ENCODE measurements at regions not wholly inside any gene's neighbourhood (a gene's known extent, or its start where the extent isn't known, plus 50 kb on each side); places are given as distances from the start of the nearest gene placed in this dataset.
"Not testable (repeated sequence)": the region's sequence is repeated elsewhere in the genome, so short reads cannot be mapped to it uniquely, and the experiment has no call there.

- in situ Hi-C loops (cut with MboI; ENCODE audit: low sequenced_read_pairs): no loop called here
Measured at GRCh38 chr10:64528294-64529002, 1007.2 kb downstream of the REEP3 start.

- in situ Hi-C loops (cut with MboI; ENCODE audit: low sequenced_read_pairs): no loop called here
Measured at GRCh38 chr10:64529003-64529350, 1007.8 kb downstream of the REEP3 start.

GRCh38 chr10:64534616-64535015 is 1013.4 kb downstream of the REEP3 start:
- in situ Hi-C loops (cut with MboI; ENCODE audit: low sequenced_read_pairs): no loop called here

GRCh38 chr10:64535131-64535867 is 1014.1 kb downstream of the REEP3 start:
- in situ Hi-C loops (cut with MboI; ENCODE audit: low sequenced_read_pairs): no loop called here

DNA sequence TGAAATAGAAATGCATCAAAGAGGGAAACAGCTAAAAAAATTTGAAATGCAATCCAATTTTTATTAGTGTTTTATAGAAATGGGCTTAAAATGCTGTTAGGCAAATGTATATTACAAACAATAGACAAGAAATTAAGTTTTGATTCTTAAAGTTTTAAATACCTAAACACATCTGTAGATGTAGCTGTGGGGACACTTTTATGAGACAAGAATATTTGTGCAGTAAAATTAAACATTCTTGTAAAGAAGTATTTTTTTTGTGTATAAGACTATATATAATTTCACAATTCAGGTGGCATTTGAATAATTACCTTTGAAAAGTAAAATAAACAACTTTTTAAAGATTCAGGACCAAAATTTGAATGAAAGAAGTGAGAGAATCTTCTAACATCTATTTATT is 1015.9 kb downstream of the REEP3 start:
- in situ Hi-C loops (cut with MboI; ENCODE audit: low sequenced_read_pairs): no loop called here

GRCh38 chr10:64537928-64538327 is 1016.7 kb downstream of the REEP3 start:
- in situ Hi-C loops (cut with MboI; ENCODE audit: low sequenced_read_pairs): no loop called here

GRCh38 chr10:64546073-64546472 is 1024.9 kb downstream of the REEP3 start:
- in situ Hi-C loops (cut with MboI; ENCODE audit: low sequenced_read_pairs): no loop called here

GRCh38 chr10:64547168-64547567 is 1026.0 kb downstream of the REEP3 start:
- in situ Hi-C loops (cut with MboI; ENCODE audit: low sequenced_read_pairs): no loop called here

DNA sequence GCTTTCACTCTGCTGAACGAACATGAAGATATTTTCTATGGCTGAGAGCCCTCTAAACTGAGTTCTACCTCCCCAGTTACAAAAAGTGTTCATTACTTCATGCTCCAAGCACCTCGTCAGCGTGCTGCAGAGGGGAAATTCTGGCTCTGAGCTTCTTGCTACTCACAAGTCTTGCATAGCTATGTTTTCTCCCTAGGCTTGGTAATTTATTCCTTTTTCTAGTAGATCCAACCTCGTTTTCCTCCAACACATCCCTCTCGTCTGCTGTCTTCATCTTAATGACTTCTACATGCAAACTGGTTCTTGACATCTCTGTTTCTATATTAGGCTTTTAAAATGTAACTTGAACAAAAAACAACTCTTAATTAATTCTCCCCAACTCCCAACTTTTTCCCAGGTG is 1034.5 kb downstream of the REEP3 start:
- in situ Hi-C loops (cut with MboI; ENCODE audit: low sequenced_read_pairs): no loop called here

DNA sequence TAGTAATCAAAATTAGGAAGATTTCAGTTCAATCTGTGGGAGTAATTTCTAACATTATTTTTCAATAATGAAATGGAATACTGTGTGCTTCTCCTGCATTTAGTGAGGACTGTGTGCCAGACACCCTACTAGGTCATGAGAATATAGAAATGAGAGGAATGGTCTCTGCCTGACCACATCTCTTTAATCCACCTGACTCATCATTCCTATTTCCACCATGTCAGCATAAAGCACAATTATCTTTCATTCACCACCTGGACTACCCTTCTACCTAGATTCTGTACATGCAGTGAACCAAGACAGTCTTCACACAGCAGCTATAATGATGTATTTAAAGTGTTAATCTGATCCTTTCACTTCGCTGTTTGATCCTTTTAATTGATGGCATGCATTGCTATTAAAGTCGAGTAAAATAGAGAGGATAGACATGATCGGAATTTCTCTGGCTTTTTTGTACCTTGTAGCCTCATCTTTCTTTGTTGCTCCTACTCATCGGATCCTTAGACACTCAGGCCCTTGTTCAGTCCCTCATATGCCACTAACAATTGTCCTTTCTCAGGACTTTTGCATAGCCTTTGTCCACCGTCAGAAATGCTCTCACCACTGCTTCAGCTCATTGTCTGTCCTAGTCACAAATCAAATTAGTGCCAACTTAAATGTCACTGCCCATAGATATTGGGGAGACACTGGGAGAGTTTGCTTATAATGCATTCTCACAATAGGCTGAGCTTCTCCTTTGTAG is 1037.1 kb downstream of the REEP3 start:
- in situ Hi-C loops (cut with MboI; ENCODE audit: low sequenced_read_pairs): no loop called here

DNA sequence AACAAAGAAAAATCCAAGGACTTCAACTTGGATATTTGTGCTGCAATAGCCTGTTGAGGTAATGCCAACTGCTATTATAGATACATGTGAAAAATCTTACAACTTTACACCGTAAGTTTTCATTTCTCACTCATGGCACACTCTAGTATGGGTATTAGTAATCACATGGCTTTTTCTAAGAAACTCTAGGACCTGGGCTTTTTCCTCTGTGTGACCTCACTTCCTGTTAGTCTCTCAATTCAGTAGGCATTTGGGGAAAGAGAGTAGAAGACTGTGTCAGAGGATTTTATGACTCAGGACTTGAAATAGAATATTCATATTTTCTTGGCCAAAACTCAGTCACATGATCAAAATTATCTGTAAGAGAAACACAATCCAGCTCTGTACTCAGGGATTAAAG is 1049.9 kb downstream of the REEP3 start:
- in situ Hi-C loops (cut with MboI; ENCODE audit: low sequenced_read_pairs): no loop called here

DNA sequence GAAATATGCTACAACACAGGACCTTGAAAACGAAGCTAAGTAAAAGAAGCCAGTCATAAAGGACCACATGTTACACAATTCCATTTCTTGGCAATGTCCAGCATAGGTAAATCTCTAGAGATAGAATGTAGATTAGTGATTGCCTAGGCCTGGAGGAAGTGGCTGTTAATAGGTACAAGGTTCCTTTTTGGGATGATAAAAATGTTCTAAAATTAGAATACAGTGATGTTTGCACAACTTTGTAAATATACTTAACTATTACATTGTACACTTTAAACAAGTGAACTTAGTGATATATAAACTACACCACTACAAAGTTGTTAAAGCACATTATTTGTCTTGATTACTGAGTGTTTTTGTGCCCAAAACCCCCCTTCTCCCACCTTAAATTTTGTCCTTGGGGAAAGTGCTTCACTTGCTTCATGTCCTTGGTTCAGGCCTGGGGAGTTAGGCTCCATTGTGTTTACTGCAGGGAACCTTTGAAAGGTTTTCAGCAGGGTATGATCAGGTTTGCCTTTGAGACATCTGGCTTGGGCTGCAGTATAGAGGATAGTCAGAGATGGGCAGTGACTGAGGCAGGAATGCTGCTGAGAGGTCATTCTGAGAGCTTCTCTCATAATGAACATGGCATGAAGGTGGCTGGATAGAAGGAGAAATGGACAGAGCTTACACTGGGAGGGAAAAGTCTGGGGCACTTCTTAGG is 1052.6 kb downstream of the REEP3 start:
- in situ Hi-C loops (cut with MboI; ENCODE audit: low sequenced_read_pairs): no loop called here

GRCh38 chr10:64574371-64574770 is 1053.2 kb downstream of the REEP3 start:
- in situ Hi-C loops (cut with MboI; ENCODE audit: low sequenced_read_pairs): no loop called here

DNA sequence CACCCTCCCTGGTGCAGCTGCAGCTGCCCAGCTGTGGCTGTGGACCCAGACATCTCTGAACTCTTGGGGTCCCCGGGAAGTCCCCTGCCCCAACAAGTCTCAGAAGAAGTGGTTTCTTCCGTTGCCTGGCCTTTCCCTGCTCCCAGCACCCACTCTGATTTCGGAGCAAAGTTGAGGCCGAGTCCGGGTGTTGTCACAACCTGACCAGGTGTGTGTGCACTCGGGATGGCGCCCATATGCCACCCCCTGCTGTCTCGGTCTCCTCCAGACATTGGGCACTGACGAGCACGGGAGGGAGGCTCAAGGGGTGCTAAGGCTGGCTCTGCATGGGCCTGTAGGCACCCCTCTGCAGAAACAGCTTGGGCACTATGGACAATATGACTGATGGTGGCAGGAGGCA is 1055.3 kb downstream of the REEP3 start:
- in situ Hi-C loops (cut with MboI; ENCODE audit: low sequenced_read_pairs): no loop called here

DNA sequence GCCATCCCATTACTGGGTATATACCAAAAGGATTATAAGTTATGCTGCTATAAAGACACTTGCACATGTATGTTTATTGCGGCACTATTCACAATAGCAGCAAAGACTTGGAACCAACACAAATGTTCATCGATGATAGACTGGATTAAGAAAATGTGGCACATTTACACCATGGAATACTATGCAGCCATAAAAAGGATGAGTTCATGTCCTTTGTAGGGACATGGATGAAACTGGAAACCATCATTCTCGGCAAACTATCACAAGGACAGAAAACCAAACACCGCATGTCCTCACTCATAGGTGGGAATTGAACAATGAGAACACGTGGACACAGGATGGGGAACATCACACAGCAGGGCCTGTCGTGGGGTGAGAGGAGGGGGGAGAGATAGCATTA is 1057.6 kb downstream of the REEP3 start:
- in situ Hi-C loops (cut with MboI; ENCODE audit: low sequenced_read_pairs): not testable (repeated sequence)

DNA sequence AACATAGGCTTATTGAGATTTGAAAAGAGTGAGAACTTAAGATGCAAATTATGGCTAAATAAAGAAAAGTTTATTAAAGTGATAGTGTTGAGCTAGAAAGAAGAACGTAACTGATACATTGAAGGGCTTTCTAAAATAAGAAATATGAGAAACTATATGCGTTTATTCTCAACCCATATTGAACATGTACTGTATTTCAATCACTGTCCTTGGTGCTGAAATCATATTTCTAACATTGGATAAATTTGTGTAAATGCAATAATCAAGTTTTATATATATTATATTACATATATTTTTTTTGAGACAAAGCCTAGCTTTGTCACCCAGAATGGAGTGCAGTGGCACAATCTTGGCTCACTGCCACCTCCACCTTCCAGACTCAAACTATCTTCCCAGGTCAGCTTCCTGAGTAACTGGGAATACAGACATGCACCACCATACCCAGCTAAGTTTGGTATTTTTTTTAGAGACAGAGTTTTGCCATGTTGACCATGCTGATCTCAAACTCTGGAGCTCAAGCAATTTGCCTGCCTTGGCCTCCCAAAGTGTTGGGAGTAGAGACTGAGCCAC is 1065.8 kb downstream of the REEP3 start:
- in situ Hi-C loops (cut with MboI; ENCODE audit: low sequenced_read_pairs): no loop called here

DNA sequence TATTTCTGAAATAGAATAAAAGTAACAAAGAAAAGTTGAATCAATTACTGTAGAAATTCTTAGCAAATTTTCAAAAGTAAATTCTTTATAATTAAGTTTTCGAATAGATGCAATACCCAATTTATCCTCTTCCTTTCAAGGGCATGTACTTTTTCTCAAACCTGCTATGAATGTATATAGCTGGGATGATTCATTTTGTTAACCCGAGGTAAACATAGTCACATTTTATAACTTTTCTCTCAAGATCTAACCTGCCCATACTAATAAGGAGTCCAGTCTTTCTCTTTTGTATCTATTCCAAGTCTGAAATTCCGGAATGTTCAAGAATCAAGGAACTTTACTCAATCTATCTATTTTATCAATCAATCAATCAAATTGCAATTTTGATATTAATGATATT is 1072.9 kb downstream of the REEP3 start:
- in situ Hi-C loops (cut with MboI; ENCODE audit: low sequenced_read_pairs): no loop called here

DNA sequence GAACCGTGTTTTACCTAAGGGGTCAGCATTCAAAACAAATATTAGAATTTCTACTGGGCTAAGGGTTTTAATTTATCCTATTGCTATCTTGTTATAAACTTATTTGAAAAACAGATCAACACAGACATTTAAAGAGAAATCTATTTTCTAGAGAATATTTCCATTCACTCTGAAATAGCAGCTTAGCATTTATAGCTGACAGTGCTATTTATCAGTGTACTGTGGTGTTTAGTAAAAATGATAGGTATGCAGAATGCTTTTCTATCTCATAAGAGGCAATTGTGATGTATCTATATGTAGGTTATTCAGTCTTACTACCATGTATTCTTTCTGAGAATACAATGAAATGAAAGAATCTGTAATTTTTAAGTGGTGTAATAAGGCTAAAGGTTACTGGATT is 1077.4 kb downstream of the REEP3 start:
- in situ Hi-C loops (cut with MboI; ENCODE audit: low sequenced_read_pairs): no loop called here

DNA sequence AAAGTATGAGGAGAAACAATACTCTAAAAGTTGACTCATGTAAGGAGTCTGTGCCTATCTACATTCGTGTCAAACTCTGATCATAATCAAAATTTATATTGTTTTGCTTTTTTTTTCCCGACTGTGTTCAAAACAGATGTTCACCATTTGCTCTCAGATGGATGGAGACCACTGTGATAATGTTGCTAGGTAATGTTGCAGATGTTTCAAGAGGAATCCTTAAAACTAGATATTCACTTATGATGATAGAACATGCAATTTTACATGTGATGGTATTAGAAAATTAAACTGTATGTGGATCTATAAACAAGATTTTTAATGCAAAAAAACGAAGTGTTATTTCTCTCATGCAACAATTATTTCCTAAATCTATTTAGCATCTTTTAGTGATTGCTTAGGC is 1080.1 kb downstream of the REEP3 start:
- in situ Hi-C loops (cut with MboI; ENCODE audit: low sequenced_read_pairs): no loop called here

DNA sequence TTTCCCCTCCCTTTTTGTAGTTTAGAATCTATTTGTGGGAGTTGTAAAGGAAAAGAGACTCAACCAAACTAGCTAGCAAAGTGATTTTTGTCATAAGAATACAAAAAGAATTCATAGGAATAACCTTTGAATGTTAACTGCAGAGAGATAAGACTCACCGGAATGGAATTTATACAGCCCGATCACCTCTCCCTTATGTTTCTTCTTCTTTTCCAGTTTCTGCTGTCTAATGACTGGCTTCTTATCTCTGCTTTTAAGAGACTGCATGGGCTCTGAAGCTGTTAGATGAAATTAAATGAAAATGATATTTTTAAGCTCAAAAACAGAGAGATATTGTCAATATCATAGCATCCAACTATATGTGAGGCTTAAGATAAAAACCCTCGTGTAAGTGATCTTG is 1095.9 kb downstream of the REEP3 start:
- in situ Hi-C loops (cut with MboI; ENCODE audit: low sequenced_read_pairs): no loop called here

DNA sequence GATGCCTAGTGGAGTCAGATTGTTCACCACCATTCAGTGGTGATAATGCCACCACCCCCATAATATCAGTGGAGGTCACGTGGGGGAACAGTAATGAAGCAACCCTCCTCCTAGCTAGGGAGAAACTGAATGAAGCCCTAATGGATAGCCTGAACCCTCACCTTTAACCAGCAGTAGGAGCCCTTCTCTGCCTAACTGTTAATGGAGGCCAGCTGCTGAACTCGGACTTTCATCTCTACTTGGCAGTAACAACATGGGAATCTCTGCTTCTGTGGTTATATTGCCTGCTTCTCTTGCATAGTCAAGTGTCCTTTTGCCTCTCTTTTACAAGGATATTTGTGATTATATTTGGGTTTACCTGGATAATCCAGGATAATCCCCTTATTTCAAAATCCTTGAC is 1097.9 kb downstream of the REEP3 start:
- in situ Hi-C loops (cut with MboI; ENCODE audit: low sequenced_read_pairs): no loop called here

All from HL-60/S4 (cell line).